ENCODE measurements at regions not wholly inside any gene's neighbourhood (a gene's known extent, or its start where the extent isn't known, plus 50 kb on each side); places are given as distances from the start of the nearest gene placed in this dataset.
A peak's percentile ranks its signal among the peaks of the same experiment; 100 is the strongest.

DNA sequence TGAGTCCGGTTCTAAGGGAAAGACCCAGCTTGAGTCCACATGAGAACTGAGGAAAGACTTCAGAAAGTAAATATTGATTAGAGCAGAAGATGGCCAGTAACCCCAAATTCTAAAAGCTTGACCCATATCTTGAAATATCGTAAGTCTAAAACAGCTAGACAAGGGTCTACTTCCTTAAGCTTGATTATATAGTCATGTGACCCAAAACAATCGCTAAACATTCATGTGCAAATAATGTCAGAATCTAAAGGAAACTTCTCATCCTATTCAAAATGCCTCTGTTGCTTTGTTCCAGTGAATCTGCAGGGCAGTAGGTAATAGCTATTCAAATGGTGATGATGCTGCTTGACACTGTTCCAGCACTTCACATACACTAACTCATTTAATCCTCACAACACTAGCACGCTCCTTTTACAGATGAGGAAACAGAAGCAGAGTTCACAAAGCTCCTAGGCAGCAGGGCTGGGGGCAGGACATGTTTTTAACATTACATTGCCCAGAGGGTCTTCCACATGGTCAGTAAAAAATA is 52.6 kb downstream of the TCF20 start:
- ATAC-seq (ENCODE audit: low read depth) = no peak
- Mint-ChIP-seq H3K4me3 (no peak overlapping the region), H3K36me3 (peaks cover 11% of the 10 kb centered on the region), H3K27ac (no peak overlapping the region), H3K9me3 (no peaks in the 10 kb centered on the region), H3K4me1 (peaks cover 34% of the 10 kb centered on the region), H3K27me3 (no peaks in the 10 kb centered on the region)
- POLR2A ChIA-PET = no interaction called here
- DNase-seq = no peak

DNA sequence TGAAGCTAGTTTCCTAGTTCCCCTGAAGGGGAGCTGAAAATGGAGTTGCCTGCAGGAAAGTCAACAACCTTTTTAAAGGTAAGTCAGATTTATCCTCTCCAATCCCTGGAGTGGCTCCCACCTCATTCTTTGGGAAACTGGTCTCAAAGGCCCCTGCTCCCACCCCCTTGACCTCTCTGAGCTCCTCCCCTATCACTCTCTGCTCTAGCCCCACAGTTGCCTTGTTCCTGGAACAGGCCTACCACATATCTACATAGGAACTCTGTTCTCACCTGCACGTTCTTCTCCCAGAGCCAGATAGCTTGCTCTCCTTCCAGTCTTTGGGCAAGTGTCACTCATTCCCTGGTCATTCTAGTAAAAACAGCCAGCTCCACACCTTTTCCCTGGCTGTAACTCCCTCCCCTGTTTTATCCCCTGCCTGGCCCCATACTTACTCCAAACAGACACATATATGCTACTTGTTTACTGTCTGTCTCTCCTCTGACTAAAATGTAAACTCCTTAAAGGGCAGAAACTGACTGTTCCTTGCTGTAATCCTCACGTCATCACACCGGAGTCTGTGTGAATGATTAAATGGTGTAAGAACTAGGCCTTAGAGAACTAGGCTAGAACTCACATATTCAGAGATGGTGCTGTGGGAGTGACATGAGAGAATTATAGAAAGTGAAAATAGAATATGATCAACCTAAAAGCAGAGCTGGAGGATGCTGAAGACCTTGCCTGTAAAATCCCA is 53.3 kb downstream of the TCF20 start:
- ATAC-seq (ENCODE audit: low read depth) = no peak
- DNase-seq = no peak
- POLR2A ChIA-PET = no interaction called here
- Mint-ChIP-seq H3K36me3 (peaks cover 10% of the 10 kb centered on the region), H3K4me1 (peaks cover 29% of the 10 kb centered on the region), H3K4me3 (peak overlapping the region; percentile 8), H3K9me3 (no peaks in the 10 kb centered on the region), H3K27ac (peak overlapping the region; percentile 50), H3K27me3 (no peaks in the 10 kb centered on the region)

DNA sequence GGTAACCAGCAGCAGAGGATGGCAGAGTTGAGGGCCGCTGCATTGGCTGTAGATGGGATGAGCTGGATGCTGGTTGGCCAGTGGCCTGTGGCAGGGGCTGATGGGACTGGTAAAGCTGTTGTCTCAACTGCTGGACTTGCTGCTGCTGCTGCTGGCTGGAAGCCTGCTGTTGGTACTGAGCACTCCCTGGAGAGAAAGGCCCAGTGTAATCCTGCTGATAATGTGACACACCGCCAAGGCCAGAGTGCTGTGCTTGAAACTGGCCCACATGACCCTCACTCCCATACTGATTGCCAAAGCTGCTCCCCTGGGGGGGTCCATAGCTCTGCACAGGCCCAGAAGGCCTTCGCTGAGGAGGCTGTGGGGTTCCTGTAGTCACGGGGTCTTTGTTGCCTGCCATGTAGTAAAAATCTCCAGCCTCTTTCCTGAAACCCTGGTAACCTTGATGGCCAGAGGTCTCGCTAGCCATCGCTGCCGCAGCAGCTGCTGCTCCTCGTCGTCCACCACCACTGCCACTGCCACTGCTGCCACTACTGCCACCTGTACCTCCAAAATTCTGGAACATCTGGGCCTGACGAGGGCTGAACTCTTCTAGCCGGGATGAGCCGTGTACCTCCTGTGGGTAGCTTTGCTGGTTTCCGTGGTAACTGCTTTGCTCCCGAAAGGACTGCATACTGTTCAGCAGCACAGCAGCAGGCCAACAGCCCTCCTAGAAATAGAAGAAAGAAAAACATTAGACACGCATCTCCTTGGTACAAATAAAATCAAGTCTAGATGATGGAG is 55.6 kb downstream of the TCF20 start:
- POLR2A ChIA-PET = interaction anchor here (0.6 kb wide), 1 partner anchor 57 kb away, joined by 4 read pairs; no protein-coding TSS in a partner anchor
- Mint-ChIP-seq H3K4me3 (no peak overlapping the region), H3K27me3 (no peaks in the 10 kb centered on the region), H3K9me3 (no peaks in the 10 kb centered on the region), H3K4me1 (peaks cover 24% of the 10 kb centered on the region), H3K36me3 (peaks cover 13% of the 10 kb centered on the region), H3K27ac (no peak overlapping the region)
- DNase-seq = no peak
- no peak for ATAC-seq (ENCODE audit: low read depth)

DNA sequence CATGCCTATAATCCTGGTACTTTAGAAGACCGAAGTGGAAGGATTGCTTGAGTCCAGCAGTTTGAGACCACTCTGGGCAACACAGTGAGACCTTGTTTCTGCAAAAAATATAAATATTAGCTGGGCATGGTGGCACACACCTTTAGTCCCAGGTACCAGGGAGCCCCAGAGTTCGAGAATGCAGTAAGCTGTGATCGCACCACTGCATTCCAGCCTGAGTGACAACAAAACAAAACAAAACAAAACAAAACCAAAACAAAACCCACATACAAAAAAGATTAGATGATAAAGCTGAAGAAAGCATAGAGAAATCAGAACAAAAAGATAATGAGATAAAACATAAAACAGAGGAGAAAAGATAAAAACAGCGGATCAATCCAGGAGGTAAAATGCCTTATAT is 62.1 kb downstream of the TCF20 start:
- Mint-ChIP-seq H3K27ac (peak overlapping the region; percentile 1), H3K27me3 (no peaks in the 10 kb centered on the region), H3K4me3 (no peak overlapping the region), H3K4me1 (peaks cover 15% of the 10 kb centered on the region), H3K36me3 (peaks cover 21% of the 10 kb centered on the region), H3K9me3 (no peaks in the 10 kb centered on the region)
- no peak for ATAC-seq (ENCODE audit: low read depth)
- DNase-seq = no peak
- POLR2A ChIA-PET = no interaction called here

- no peak for ATAC-seq (ENCODE audit: low read depth)
- POLR2A ChIA-PET = no interaction called here
- DNase-seq = no peak
- no peak overlapping the region for H3K4me3 Mint-ChIP-seq
- H3K27me3 Mint-ChIP-seq = no peaks in the 10 kb centered on the region
- H3K9me3 Mint-ChIP-seq = no peaks in the 10 kb centered on the region
- peaks cover 21% of the 10 kb centered on the region for H3K36me3 Mint-ChIP-seq
- H3K27ac Mint-ChIP-seq = no peak overlapping the region
- H3K4me1 Mint-ChIP-seq = peaks cover 18% of the 10 kb centered on the region
These were observed 62.5 kb downstream of the TCF20 start for GRCh38 chr22:42207918-42208317.

- H3K27ac Mint-ChIP-seq = peak overlapping the region; percentile 7
- H3K9me3 Mint-ChIP-seq = no peaks in the 10 kb centered on the region
- ATAC-seq (ENCODE audit: low read depth) (no peak), DNase-seq (no peak)
- no peak overlapping the region for H3K4me3 Mint-ChIP-seq
- POLR2A ChIA-PET = no interaction called here
- H3K36me3 Mint-ChIP-seq = peaks cover 32% of the 10 kb centered on the region
- peaks cover 28% of the 10 kb centered on the region for H3K4me1 Mint-ChIP-seq
- H3K27me3 Mint-ChIP-seq = no peaks in the 10 kb centered on the region
These were observed 66.8 kb downstream of the TCF20 start for GRCh38 chr22:42203609-42204008.

DNA sequence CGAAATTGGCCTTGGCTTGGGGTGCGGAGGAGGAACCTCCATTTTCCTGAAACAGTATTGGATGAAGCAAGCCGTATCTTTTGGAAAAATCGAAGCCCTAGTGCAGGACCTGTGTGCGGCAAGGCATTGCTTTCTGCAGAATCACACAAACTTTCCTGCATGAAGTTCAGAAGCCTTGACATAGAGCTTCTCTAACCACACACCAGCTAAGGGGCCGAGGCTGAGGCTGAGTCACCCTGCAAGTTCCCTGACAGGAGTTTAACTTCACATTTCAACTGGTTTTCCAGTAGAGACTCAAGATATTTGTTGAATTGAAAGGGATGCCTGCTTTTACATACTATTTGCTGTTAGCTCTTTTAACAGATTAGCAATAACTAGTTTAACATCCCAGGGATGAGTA is 67.8 kb downstream of the TCF20 start:
- peak; percentile 83 for ATAC-seq (ENCODE audit: low read depth)
- POLR2A ChIA-PET = interaction anchor here (0.6 to 1.1 kb wide), 3 partner anchors 22 to 54 kb away, joined by 4 to 13 read pairs (median 4); no protein-coding TSS in a partner anchor
- H3K4me3 Mint-ChIP-seq = peak overlapping the region; percentile 79
- peak; percentile 48 for DNase-seq
- peaks cover 32% of the 10 kb centered on the region for H3K36me3 Mint-ChIP-seq
- H3K9me3 Mint-ChIP-seq = no peaks in the 10 kb centered on the region
- peak overlapping the region; percentile 73 for H3K27ac Mint-ChIP-seq
- H3K4me1 Mint-ChIP-seq = peaks cover 27% of the 10 kb centered on the region
- no peaks in the 10 kb centered on the region for H3K27me3 Mint-ChIP-seq

DNA sequence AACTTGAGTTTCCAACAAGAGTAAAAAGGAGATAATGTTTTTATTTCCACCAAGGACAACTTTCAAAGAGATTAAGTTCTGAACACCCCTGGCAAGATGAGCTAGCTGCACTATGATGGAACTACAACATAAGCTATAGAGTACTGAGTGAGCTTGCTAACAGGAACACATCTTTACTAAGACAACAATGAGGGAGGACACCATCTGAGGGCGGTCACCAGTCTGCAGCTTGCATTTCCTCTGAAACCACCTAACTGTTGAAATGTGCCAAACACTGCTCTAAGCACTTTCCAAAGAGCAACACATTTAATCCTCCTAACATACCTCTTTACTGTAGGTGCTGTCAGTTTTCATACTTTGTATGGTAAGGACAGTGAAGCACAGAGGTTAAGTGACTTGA is 68.4 kb downstream of the TCF20 start:
- ATAC-seq (ENCODE audit: low read depth) (peak; percentile 71), DNase-seq (no peak)
- H3K4me3 Mint-ChIP-seq = peak overlapping the region; percentile 79
- no peaks in the 10 kb centered on the region for H3K27me3 Mint-ChIP-seq
- no peaks in the 10 kb centered on the region for H3K9me3 Mint-ChIP-seq
- H3K36me3 Mint-ChIP-seq = peaks cover 32% of the 10 kb centered on the region
- peaks cover 27% of the 10 kb centered on the region for H3K4me1 Mint-ChIP-seq
- H3K27ac Mint-ChIP-seq = peak overlapping the region; percentile 73
- POLR2A ChIA-PET = interaction anchor here (0.9 to 1.1 kb wide), 2 partner anchors 21 to 23 kb away, joined by 4 to 13 read pairs; no protein-coding TSS in a partner anchor

GRCh38 chr22:42199025-42199424 is 68.4 kb upstream of the CYP2D6 start:
- POLR2A ChIA-PET = interaction anchor here (0.7 kb wide), 1 partner anchor 79 kb away, joined by 3 read pairs; no protein-coding TSS in a partner anchor
- DNase-seq (no peak), ATAC-seq (ENCODE audit: low read depth) (no peak)
- Mint-ChIP-seq H3K27me3 (no peaks in the 10 kb centered on the region), H3K27ac (no peak overlapping the region), H3K4me3 (no peak overlapping the region), H3K9me3 (no peaks in the 10 kb centered on the region), H3K36me3 (peaks cover 21% of the 10 kb centered on the region), H3K4me1 (peaks cover 36% of the 10 kb centered on the region)

DNA sequence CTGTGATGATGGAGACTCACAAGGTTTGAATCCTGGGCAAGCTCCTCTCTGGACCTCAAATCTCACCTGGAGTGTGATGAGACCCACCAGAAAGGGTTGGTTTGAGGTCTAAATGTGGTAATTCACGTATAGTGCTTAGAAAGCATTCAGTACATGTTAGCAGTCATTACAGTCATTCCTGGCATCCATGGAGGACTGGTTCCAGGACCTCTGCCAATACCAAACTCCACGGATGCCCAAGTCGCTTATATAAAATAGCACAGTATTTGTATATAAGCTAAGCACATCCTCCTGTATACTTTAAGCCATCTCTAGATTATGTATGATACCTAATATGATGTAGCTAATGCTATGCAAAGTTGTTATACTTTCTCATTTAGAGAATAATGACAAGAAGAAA is 67.6 kb upstream of the CYP2D6 start:
- POLR2A ChIA-PET = interaction anchor here (0.7 kb wide), 1 partner anchor 80 kb away, joined by 3 read pairs; no protein-coding TSS in a partner anchor
- H3K36me3 Mint-ChIP-seq = peaks cover 21% of the 10 kb centered on the region
- H3K9me3 Mint-ChIP-seq = no peaks in the 10 kb centered on the region
- no peak for ATAC-seq (ENCODE audit: low read depth)
- no peak for DNase-seq
- no peak overlapping the region for H3K27ac Mint-ChIP-seq
- H3K4me3 Mint-ChIP-seq = no peak overlapping the region
- H3K4me1 Mint-ChIP-seq = peaks cover 36% of the 10 kb centered on the region
- H3K27me3 Mint-ChIP-seq = no peaks in the 10 kb centered on the region

GRCh38 chr22:42196454-42196853 is 65.8 kb upstream of the CYP2D6 start:
- Mint-ChIP-seq H3K27me3 (no peaks in the 10 kb centered on the region), H3K9me3 (no peaks in the 10 kb centered on the region), H3K4me3 (no peak overlapping the region), H3K36me3 (peaks cover 14% of the 10 kb centered on the region), H3K4me1 (peaks cover 27% of the 10 kb centered on the region), H3K27ac (peak overlapping the region; percentile 30)
- DNase-seq (no peak), ATAC-seq (ENCODE audit: low read depth) (no peak)
- POLR2A ChIA-PET = interaction anchor here (0.7 kb wide), 1 partner anchor 193 kb away, joined by 3 read pairs; no protein-coding TSS in a partner anchor

GRCh38 chr22:42194953-42195352 is 64.3 kb upstream of the CYP2D6 start:
- H3K27me3 Mint-ChIP-seq = no peaks in the 10 kb centered on the region
- H3K36me3 Mint-ChIP-seq = peaks cover 1% of the 10 kb centered on the region
- ATAC-seq (ENCODE audit: low read depth) (no peak), DNase-seq (no peak)
- no peak overlapping the region for H3K4me3 Mint-ChIP-seq
- peaks cover 25% of the 10 kb centered on the region for H3K4me1 Mint-ChIP-seq
- no peak overlapping the region for H3K27ac Mint-ChIP-seq
- H3K9me3 Mint-ChIP-seq = no peaks in the 10 kb centered on the region
- POLR2A ChIA-PET = no interaction called here

DNA sequence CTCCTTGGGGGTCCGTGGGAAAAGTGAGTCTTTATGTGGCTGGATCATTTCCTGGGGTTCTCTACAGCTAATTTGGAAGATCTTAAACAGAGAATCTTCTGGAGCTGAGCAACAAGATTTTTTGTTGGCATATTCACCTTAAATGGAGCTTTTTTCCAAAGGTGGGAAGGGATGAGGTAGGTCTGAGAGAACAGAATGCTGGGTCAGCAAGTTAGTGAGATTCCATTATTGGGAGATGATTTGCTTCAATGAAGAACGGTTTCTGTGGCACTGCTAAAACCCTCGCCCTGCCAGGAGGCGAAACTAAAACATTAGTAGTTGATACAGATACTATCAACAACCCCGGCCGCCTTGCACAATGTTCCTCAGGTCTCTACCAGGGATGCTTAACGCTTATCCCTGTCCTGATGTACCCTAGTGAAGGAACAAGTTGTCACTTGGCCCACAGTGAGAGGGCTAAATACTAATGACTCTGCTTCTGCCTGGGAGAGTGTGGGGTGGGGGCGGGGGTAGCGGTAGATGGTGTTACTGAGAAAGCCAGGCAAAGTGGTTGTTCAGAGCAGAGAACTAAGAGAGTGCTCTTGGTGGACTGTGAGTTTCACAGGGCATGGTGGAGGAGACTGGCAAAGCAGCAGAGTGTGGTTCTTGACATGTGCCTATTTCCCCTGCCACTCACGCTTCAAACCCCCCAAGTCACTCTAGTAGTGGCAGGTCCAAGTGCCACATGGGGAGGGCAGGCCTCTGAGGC is 63.7 kb upstream of the CYP2D6 start:
- H3K4me1 Mint-ChIP-seq = peaks cover 25% of the 10 kb centered on the region
- H3K36me3 Mint-ChIP-seq = no peaks in the 10 kb centered on the region
- no peak overlapping the region for H3K4me3 Mint-ChIP-seq
- H3K27me3 Mint-ChIP-seq = no peaks in the 10 kb centered on the region
- POLR2A ChIA-PET = no interaction called here
- H3K9me3 Mint-ChIP-seq = no peaks in the 10 kb centered on the region
- no peak for DNase-seq
- no peak overlapping the region for H3K27ac Mint-ChIP-seq
- ATAC-seq (ENCODE audit: low read depth) = no peak

Data from activated naive CD8-positive, alpha-beta T cell treated with anti-CD3 and anti-CD28 coated beads, Interleukin-2, amount 10 ng/mL, durations not matched to agents 7 days and 5 days (primary cell).